ENCODE measurements at regions not wholly inside any gene's neighbourhood (a gene's known extent, or its start where the extent isn't known, plus 50 kb on each side); places are given as distances from the start of the nearest gene placed in this dataset.
"Not testable (repeated sequence)": the region's sequence is repeated elsewhere in the genome, so short reads cannot be mapped to it uniquely, and the experiment has no call there.

- no TSS peak for BruUV-seq (replicated peaks)
- Histone ChIP-seq H3K27ac (ENCODE audit: low read depth, low read length, poor library complexity, severe bottlenecking) (no peak overlapping the region), H3K27me3 (replicated peaks; ENCODE audit: insufficient read depth, low read depth, low read length, poor library complexity) (no peaks in the 10 kb centered on the region), H3K36me3 (ENCODE audit: insufficient read depth, low read length, poor library complexity, severe bottlenecking) (no peaks in the 10 kb centered on the region), H3K9me3 (ENCODE audit: low read depth, low read length, poor library complexity, severe bottlenecking) (peaks cover 26% of the 10 kb centered on the region), H3K4me1 (ENCODE audit: insufficient read depth, low read length, poor library complexity, severe bottlenecking) (no peaks in the 10 kb centered on the region), H3K4me3 (ENCODE audit: low read depth, low read length, poor library complexity, severe bottlenecking) (no peak overlapping the region)
- ChIA-PET POLR2A (ENCODE audit: low non-redundant PET) (no interaction called here), CTCF (no interaction called here)
- TF ChIP-seq CTCF (conservative IDR thresholded peaks at IDR 0.05; ENCODE audit: low read depth, low read length) (no peak), EZH2 (IDR thresholded peaks at IDR 0.05; ENCODE audit: borderline replicate concordance, low read depth, low read length, poor library complexity, severe bottlenecking) (no peak)
- intact Hi-C loops (cut with micrococcal nuclease; ENCODE audit: unreplicated experiment): no loop called here
- no peak for DNase-seq (ENCODE audit: low spot score)
Observed at GRCh38 chr7:153550173-153550572, 502.0 kb upstream of the DPP6 start.

DNA sequence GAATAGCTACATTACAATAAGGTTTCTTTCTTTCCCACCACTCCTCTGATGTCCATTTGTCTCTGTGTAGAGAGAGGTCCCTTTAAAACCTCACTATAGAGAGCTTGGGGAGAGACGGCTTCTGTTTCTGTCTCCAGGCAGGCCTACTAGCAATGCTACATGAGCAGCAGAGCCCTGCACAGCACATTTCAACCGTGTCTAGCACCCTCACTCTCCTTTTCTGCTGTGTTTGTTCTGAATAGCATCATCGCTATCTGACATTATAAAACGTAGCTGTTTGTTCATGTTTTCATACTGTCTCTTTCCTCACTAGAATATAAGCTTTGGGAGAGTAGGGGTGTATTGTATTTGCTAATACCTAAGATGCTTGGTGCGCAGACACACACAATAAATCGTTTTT, 487.8 kb upstream of the DPP6 start:
- H3K27ac ChIP-seq (ENCODE audit: low read depth, low read length, poor library complexity, severe bottlenecking): no peak overlapping the region
- no peak overlapping the region for H3K4me3 ChIP-seq (ENCODE audit: low read depth, low read length, poor library complexity, severe bottlenecking)
- ChIA-PET POLR2A (ENCODE audit: low non-redundant PET) (no interaction called here), CTCF (no interaction called here)
- no peak for DNase-seq (ENCODE audit: low spot score)
- no TSS peak for BruUV-seq (replicated peaks)
- TF ChIP-seq CTCF (conservative IDR thresholded peaks at IDR 0.05; ENCODE audit: low read depth, low read length): no peak
- TF ChIP-seq EZH2 (IDR thresholded peaks at IDR 0.05; ENCODE audit: borderline replicate concordance, low read depth, low read length, poor library complexity, severe bottlenecking): no peak
- no peaks in the 10 kb centered on the region for H3K4me1 ChIP-seq (ENCODE audit: insufficient read depth, low read length, poor library complexity, severe bottlenecking)
- no peaks in the 10 kb centered on the region for H3K27me3 ChIP-seq (replicated peaks; ENCODE audit: insufficient read depth, low read depth, low read length, poor library complexity)
- peaks cover 27% of the 10 kb centered on the region for H3K9me3 ChIP-seq (ENCODE audit: low read depth, low read length, poor library complexity, severe bottlenecking)
- no peaks in the 10 kb centered on the region for H3K36me3 ChIP-seq (ENCODE audit: insufficient read depth, low read length, poor library complexity, severe bottlenecking)
- intact Hi-C loops (cut with micrococcal nuclease; ENCODE audit: unreplicated experiment): no loop called here

- POLR2A ChIA-PET (ENCODE audit: low non-redundant PET): no interaction called here
- no peaks in the 10 kb centered on the region for H3K4me1 ChIP-seq (ENCODE audit: insufficient read depth, low read length, poor library complexity, severe bottlenecking)
- intact Hi-C loops (cut with micrococcal nuclease; ENCODE audit: unreplicated experiment): no loop called here
- DNase-seq (ENCODE audit: low spot score): no peak
- H3K27ac ChIP-seq (ENCODE audit: low read depth, low read length, poor library complexity, severe bottlenecking): no peak overlapping the region
- no peaks in the 10 kb centered on the region for H3K36me3 ChIP-seq (ENCODE audit: insufficient read depth, low read length, poor library complexity, severe bottlenecking)
- no peak overlapping the region for H3K4me3 ChIP-seq (ENCODE audit: low read depth, low read length, poor library complexity, severe bottlenecking)
- H3K27me3 ChIP-seq (replicated peaks; ENCODE audit: insufficient read depth, low read depth, low read length, poor library complexity): no peaks in the 10 kb centered on the region
- no TSS peak for BruUV-seq (replicated peaks)
- peaks cover 30% of the 10 kb centered on the region for H3K9me3 ChIP-seq (ENCODE audit: low read depth, low read length, poor library complexity, severe bottlenecking)
- no peak for TF ChIP-seq EZH2 (IDR thresholded peaks at IDR 0.05; ENCODE audit: borderline replicate concordance, low read depth, low read length, poor library complexity, severe bottlenecking)
- CTCF ChIA-PET: no interaction called here
Observed at GRCh38 chr7:153566324-153566723, 485.9 kb upstream of the DPP6 start.

DNA sequence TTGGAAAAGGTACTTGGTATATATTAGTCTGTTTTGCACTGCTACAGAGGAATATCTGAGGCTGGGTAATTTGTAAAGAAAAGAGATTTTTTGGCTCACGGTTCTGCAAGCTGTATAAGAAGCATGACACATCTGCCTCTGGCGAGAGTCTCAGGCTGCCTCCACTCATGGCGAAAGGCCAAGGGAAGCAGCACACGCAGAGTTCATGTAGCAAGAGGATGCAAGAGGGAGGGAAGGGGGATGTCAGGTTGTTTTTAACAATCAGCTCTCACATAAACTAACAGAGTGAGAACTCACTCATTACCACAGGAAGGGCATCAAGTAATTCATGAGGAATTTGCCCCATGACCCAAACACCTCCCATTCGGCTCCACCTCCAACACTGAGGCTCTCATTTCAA, 484.8 kb upstream of the DPP6 start:
- no TSS peak for BruUV-seq (replicated peaks)
- no peak overlapping the region for H3K4me3 ChIP-seq (ENCODE audit: low read depth, low read length, poor library complexity, severe bottlenecking)
- no peaks in the 10 kb centered on the region for H3K27me3 ChIP-seq (replicated peaks; ENCODE audit: insufficient read depth, low read depth, low read length, poor library complexity)
- no peak overlapping the region for H3K27ac ChIP-seq (ENCODE audit: low read depth, low read length, poor library complexity, severe bottlenecking)
- no peaks in the 10 kb centered on the region for H3K36me3 ChIP-seq (ENCODE audit: insufficient read depth, low read length, poor library complexity, severe bottlenecking)
- H3K9me3 ChIP-seq (ENCODE audit: low read depth, low read length, poor library complexity, severe bottlenecking): peaks cover 22% of the 10 kb centered on the region
- DNase-seq (ENCODE audit: low spot score): no peak
- H3K4me1 ChIP-seq (ENCODE audit: insufficient read depth, low read length, poor library complexity, severe bottlenecking): no peaks in the 10 kb centered on the region
- ChIA-PET POLR2A (ENCODE audit: low non-redundant PET) (no interaction called here), CTCF (no interaction called here)
- intact Hi-C loops (cut with micrococcal nuclease; ENCODE audit: unreplicated experiment): no loop called here
- no peak for TF ChIP-seq CTCF (conservative IDR thresholded peaks at IDR 0.05; ENCODE audit: low read depth, low read length)
- TF ChIP-seq EZH2 (IDR thresholded peaks at IDR 0.05; ENCODE audit: borderline replicate concordance, low read depth, low read length, poor library complexity, severe bottlenecking): no peak

DNA sequence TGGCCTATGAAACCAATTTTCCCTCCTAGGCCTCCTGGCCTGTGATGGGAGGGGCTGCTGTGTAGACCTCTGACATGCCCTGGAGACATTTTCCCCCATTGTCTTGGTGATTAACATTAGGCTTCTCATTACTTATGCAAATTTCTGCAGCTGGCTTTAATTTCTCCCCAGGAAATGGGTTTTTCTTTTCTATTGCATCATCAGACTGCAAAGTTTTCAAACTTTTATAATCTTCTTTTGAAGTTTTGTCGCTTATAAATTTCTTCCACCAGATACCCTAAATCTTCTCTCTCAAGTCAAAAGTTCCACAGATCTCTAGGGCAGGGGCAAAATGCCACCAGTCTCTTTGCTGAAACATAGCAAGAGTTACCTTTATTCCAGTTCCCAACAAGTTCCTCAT, 482.7 kb upstream of the DPP6 start:
- BruUV-seq (replicated peaks); POLR2A ChIA-PET (ENCODE audit: low non-redundant PET); CTCF ChIA-PET; H3K27ac ChIP-seq (ENCODE audit: low read depth, low read length, poor library complexity, severe bottlenecking); H3K27me3 ChIP-seq (replicated peaks; ENCODE audit: insufficient read depth, low read depth, low read length, poor library complexity); H3K36me3 ChIP-seq (ENCODE audit: insufficient read depth, low read length, poor library complexity, severe bottlenecking); DNase-seq (ENCODE audit: low spot score); H3K4me1 ChIP-seq (ENCODE audit: insufficient read depth, low read length, poor library complexity, severe bottlenecking); H3K4me3 ChIP-seq (ENCODE audit: low read depth, low read length, poor library complexity, severe bottlenecking); intact Hi-C loops (cut with micrococcal nuclease; ENCODE audit: unreplicated experiment): not testable (repeated sequence)
- H3K9me3 ChIP-seq (ENCODE audit: low read depth, low read length, poor library complexity, severe bottlenecking): peaks cover 21% of the 10 kb centered on the region

Measured in A673 (cell line).